Activated naive CD4-positive, alpha-beta T cell treated with anti-CD3 and anti-CD28 coated beads, Interleukin-2, amount 10 ng/mL, durations not matched to agents 7 days and 5 days (primary cell): ENCODE measurements at regions not wholly inside any gene's neighbourhood (a gene's known extent, or its start where the extent isn't known, plus 50 kb on each side); places are given as distances from the start of the nearest gene placed in this dataset.
"Not testable (repeated sequence)": the region's sequence is repeated elsewhere in the genome, so short reads cannot be mapped to it uniquely, and the experiment has no call there.

Source experiments
- CTCF ChIA-PET: fragments of 350-600 bp; sonication (Branson Sonifier 250); formaldehyde crosslinking; loops from one replicate; lab custom pipeline; 2021; ENCODE audit warnings: antibody characterized with exemption; lab: Charles Lee
- DNase-seq: peaks from one replicate; pipeline ENCODE4 v3.0.0-alpha.2; 2020
- H3K27ac Mint-ChIP-seq: one replicate; pipeline ENCODE4 v1.8.0; 2021; ENCODE audit warnings: mild to moderate bottlenecking, moderate library complexity, mixed read lengths
- H3K27me3 Mint-ChIP-seq: one replicate; pipeline ENCODE4 v1.8.0; 2021; ENCODE audit warnings: mild to moderate bottlenecking, mixed read lengths
- H3K36me3 Mint-ChIP-seq: one replicate; pipeline ENCODE4 v1.8.0; 2021; ENCODE audit warnings: mixed read lengths
- H3K4me1 Mint-ChIP-seq: one replicate; pipeline ENCODE4 v1.8.0; 2021; ENCODE audit warnings: mixed read lengths
- H3K4me3 Mint-ChIP-seq: one replicate; pipeline ENCODE4 v1.8.0; 2021; ENCODE audit warnings: mild to moderate bottlenecking, moderate library complexity, mixed read lengths
- H3K9me3 Mint-ChIP-seq: one replicate; pipeline ENCODE4 v1.8.0; 2021; ENCODE audit warnings: mixed read lengths

DNA sequence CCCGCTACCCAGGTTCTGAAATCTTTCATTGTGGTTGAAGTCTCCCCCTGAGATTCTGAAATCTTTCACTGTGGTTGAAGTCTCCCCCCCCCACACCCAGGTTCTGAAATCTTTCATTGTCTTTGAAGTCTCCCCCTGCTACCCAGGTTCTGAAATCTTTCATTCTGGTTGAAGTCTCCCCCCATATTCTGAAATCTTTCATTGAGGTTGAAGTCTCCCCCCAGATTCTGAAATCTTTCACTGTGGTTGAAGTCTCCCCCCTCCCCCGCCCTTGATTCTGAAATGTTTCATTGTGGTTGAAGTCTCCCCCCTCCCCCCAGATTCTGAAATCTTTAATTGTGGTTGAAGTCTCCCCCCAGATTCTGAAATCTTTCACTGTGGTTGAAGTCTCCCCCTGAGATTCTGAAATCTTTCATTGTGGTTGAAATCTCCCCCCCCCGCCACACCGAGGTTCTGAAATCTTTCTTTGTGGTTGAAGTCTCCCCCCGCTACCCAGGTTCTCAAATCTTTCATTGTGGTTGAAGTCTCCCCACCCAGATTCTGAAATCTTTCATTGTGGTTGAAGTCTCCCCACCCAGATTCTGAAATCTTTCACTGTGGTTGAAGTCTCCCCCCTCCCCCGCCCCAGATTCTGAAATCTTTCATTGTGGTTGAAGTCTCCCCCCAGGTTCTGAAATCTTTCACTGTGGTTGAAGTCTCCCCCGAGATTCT is 915.2 kb downstream of the BRD1 start:
- H3K27me3 Mint-ChIP-seq, H3K27ac Mint-ChIP-seq, CTCF ChIA-PET, H3K4me1 Mint-ChIP-seq, H3K36me3 Mint-ChIP-seq, DNase-seq, H3K4me3 Mint-ChIP-seq: not testable (repeated sequence)
- peaks cover 16% of the 10 kb centered on the region for H3K9me3 Mint-ChIP-seq

DNA sequence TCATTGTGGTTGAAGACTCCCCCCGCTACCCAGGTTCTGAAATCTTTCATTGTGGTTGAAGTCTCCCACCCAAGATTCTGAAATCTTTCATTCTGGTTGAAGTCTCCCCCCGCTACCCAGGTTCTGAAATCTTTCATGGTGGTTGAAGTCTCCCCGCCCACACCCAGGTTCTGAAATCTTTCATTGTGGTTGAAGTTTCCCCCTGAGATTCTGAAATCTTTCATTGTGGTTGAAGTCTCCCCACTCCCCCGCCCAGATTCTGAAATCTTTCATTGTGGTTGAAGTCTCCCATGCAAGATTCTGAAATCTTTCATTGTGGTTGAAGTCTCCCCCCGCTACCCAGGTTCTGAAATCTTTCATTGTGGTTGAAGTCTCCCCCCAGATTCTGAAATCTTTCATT is 916.0 kb downstream of the BRD1 start:
- DNase-seq, H3K27me3 Mint-ChIP-seq, H3K4me3 Mint-ChIP-seq, H3K4me1 Mint-ChIP-seq, H3K36me3 Mint-ChIP-seq, CTCF ChIA-PET, H3K27ac Mint-ChIP-seq: not testable (repeated sequence)
- H3K9me3 Mint-ChIP-seq: peaks cover 10% of the 10 kb centered on the region

DNA sequence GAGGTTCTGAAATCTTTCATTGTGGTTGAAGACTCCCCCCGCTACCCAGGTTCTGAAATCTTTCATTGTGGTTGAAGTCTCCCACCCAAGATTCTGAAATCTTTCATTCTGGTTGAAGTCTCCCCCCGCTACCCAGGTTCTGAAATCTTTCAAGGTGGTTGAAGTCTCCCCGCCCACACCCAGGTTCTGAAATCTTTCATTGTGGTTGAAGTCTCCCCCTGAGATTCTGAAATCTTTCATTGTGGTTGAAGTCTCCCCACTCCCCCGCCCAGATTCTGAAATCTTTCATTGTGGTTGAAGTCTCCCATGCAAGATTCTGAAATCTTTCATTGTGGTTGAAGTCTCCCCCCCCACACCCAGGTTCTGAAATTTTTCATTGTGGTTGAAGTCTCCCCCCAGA is 916.6 kb downstream of the BRD1 start:
- H3K9me3 Mint-ChIP-seq, H3K4me3 Mint-ChIP-seq, H3K27me3 Mint-ChIP-seq, H3K4me1 Mint-ChIP-seq, H3K27ac Mint-ChIP-seq, H3K36me3 Mint-ChIP-seq, CTCF ChIA-PET, DNase-seq: not testable (repeated sequence)

DNA sequence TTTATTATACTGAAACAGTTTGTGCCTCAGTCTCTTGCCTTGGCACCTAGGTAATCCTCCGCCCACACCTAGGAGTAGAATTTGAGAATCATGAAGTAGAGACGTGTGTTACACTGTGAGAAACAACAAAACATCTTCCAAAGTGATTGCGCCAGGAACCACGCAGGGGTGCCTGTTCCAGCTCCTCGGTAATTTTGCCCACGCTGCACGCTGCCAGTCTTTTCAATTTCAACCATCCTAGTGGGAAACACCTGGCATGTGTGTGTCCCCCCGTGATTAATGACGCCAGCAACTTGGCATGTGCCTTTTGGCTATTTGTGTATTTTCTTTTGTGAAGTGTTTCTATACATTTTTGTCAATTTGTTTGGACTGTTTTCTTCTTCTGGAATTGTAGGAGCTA is 919.1 kb downstream of the BRD1 start:
- Mint-ChIP-seq H3K27me3 (no peaks in the 10 kb centered on the region), H3K4me3 (no peak overlapping the region), H3K27ac (no peak overlapping the region), H3K4me1 (peaks cover 2% of the 10 kb centered on the region), H3K36me3 (no peaks in the 10 kb centered on the region), H3K9me3 (peaks cover 3% of the 10 kb centered on the region)
- CTCF ChIA-PET: no interaction called here
- no peak for DNase-seq

DNA sequence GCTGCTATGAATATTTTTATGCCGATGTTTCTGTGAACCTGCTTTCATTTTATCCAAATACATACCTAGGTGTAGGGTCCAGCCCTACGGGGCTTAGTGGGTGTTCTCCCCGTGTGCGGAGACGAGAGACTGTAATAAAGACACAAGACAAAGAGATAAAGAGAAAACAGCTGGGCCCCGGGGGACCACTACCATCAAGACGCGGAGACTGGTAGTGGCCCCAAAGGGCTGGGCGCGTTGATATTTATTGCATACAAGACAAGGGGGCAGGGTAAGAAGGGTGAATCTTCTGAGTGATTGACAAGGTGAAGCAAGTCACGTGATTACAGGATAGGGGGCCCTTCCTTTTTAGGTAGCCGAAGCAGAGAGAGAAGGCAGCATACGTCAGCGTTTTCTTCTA is 920.1 kb downstream of the BRD1 start:
- no peak overlapping the region for H3K27ac Mint-ChIP-seq
- H3K27me3 Mint-ChIP-seq: no peaks in the 10 kb centered on the region
- CTCF ChIA-PET: no interaction called here

DNA sequence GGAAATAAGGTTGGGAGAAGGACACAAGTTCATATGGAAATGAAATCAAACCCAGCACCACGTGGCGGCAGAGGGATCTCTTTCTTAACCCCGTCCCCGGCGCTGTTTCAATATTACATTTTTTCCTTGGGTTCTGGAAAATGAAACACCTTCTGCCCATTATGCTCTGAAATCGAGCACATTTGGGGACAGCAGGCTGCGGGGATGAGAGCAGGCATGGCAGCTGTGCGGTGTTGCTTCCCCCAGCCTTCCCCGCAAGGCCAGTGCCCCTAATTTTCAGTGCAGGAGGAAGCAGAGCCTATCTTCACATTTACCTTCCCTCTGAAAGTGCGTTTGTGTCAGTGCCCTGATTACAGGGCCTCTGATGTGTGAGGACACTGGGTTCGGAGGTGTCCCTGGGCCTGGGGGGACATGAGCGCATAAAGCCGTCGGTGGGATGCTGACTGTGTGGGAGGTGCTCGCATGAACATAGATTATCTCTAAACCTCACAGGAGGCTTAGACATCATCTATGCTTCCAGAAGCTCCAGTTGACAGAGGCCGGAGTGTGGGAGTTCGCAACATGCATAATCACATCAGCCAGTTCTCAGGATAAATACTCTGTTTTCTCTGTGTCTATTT is 921.3 kb downstream of the BRD1 start:
- no peaks in the 10 kb centered on the region for H3K36me3 Mint-ChIP-seq
- CTCF ChIA-PET: no interaction called here
- peak; percentile 1 for DNase-seq
- no peaks in the 10 kb centered on the region for H3K4me1 Mint-ChIP-seq
- H3K4me3 Mint-ChIP-seq: no peak overlapping the region
- H3K9me3 Mint-ChIP-seq: no peaks in the 10 kb centered on the region
- no peak overlapping the region for H3K27ac Mint-ChIP-seq
- H3K27me3 Mint-ChIP-seq: no peaks in the 10 kb centered on the region

More for the DNA sequence above, 920.1 kb downstream of the BRD1 start:
- peak; percentile 7 for DNase-seq
- Mint-ChIP-seq H3K9me3 (no peaks in the 10 kb centered on the region), H3K36me3 (no peaks in the 10 kb centered on the region), H3K4me1 (no peaks in the 10 kb centered on the region), H3K4me3 (no peak overlapping the region)

DNA sequence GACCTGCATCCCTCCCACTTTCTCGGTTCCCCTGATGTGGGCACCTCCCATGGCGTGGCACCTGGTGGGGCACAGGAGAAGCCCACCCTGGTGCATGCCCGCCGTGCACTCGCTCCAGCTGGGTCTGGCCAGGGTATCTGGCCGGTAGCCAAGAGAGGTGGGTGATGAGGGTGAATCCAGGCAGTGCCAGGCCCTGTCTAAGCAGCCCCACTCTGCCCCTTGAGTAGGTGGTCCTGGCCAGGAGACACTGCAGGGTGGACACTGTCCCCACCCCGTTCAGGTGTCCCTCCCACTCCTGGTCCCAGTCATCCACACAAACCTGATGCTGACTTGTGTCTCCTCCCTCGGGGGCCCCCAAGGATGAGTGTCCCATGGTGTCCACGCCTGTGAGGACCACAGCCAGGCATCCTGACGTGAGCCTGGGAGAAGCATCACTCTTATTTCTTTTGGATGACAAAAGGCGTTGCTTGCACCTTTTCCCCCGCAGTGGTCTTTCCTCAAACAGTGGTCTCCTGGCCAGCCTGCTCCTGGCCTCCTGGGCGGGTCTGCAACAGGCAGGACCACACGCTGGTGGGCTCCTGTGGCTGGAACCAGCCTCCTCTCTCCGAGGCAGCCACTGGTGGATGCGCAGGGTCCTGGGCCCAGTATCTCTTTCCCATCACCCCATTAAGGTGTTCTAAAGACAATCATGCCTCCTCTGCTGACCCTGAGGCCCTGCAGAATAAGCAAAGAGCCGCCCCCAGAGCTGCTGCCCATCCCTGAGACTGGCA is 922.3 kb downstream of the BRD1 start:
- Mint-ChIP-seq H3K9me3 (no peaks in the 10 kb centered on the region), H3K36me3 (no peaks in the 10 kb centered on the region), H3K4me3 (no peak overlapping the region), H3K27me3 (no peaks in the 10 kb centered on the region), H3K27ac (no peak overlapping the region), H3K4me1 (no peaks in the 10 kb centered on the region)
- CTCF ChIA-PET: no interaction called here
- peak; percentile 14 for DNase-seq

DNA sequence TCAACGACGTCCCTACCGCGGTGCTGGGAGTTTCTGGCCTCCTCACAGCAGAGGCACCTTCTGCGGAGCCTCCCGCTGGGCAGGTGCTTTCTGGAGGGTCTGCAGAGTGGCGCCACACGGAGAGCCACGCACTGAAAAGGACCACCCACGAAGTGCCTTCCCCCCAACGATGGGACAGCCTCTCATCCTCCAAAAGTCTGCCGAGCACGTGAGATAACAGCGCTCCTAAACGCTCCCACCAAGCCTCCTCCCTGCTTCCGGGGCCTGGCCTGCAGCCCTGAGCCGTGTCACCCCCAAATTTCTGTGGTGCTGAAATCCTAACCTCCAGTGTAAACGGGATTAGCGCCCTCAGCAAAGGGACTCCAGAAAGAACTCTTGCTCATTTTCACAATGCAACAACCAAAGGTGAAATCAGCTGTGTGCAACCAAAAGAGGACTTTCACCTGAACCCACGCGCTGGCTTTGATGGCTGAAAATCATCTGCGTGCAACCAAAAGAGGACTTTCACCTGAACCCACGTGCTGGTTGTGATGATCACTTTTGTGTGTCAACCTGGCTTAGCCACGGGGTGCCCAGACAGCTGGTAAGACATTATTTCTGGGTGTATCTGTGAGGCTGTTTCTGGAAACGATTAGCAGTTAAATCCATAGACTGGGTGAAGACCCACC is 924.6 kb downstream of the BRD1 start:
- Mint-ChIP-seq H3K36me3 (no peaks in the 10 kb centered on the region), H3K9me3 (no peaks in the 10 kb centered on the region), H3K4me3 (no peak overlapping the region), H3K27me3 (no peaks in the 10 kb centered on the region), H3K27ac (no peak overlapping the region), H3K4me1 (no peaks in the 10 kb centered on the region)
- no peak for DNase-seq
- CTCF ChIA-PET: no interaction called here

DNA sequence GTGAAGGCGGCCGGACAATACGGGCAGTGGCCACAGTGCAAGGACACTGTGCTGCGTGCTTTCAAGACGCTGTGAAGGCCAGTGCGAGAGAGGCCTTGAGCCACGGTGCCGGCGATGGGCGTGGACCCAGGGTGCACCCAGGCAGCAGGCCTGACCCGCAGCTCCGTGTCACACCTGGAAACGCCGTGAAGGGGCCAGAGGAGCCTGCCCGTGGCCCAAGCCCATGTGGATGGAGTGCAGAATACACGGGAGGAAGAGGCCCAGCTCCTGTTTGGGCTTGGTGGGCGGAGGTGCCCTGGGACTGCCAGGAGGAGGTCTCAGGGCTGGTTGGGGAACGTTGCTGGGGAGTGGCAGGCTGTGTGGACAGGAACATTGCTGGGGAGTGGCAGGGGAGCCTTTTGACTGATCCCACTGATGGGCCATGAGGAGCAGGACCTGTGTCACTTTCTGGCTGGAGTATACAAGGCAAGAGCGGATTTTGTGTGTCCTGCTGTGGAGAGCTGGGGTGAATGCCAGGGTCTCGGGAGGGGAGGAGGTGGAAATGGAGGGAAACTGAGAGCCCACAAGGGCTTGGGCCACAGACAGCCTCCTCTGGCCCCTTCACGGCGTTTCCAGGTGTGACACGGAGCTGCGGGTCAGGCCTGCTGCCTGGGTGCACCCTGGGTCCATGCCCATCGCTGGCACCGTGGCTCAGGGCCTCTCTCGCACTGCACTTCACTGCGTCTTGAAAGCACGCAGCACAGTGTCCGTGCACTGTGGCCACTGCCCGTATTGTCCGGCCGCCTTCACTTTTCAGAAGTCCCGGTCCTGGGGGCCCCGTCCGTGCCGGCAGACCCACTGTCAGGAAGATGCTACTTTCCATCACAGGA is 925.4 kb downstream of the BRD1 start:
- H3K27ac Mint-ChIP-seq: no peak overlapping the region
- no peaks in the 10 kb centered on the region for H3K9me3 Mint-ChIP-seq
- CTCF ChIA-PET: no interaction called here
- no peaks in the 10 kb centered on the region for H3K27me3 Mint-ChIP-seq
- H3K36me3 Mint-ChIP-seq: no peaks in the 10 kb centered on the region
- no peaks in the 10 kb centered on the region for H3K4me1 Mint-ChIP-seq
- DNase-seq: no peak
- no peak overlapping the region for H3K4me3 Mint-ChIP-seq

DNA sequence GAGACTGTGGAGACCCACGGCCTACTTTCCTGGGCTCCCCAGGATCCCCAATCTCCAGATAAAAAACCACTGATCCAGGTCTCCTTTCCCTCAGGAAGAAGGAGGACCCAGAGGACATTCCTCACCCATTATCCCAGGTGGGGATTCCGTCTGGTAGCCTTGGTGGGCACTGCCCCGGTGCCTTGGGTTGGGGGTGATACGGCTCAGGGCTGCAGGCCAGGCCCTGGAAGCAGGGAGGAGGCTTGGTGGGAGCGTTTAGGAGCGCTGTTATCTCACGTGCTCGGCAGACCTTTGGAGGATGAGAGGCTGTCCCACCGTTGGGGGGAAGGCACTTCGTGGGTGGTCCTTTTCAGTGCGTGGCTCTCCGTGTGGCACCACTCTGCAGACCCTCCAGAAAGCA is 926.3 kb downstream of the BRD1 start:
- Mint-ChIP-seq H3K4me1 (no peaks in the 10 kb centered on the region), H3K27ac (no peak overlapping the region), H3K4me3 (no peak overlapping the region), H3K27me3 (no peaks in the 10 kb centered on the region), H3K36me3 (no peaks in the 10 kb centered on the region), H3K9me3 (no peaks in the 10 kb centered on the region)
- DNase-seq: no peak
- CTCF ChIA-PET: interaction anchor here (0.6 kb wide), 2 partner anchors 73 to 404 kb away, joined by 3 read pairs; no protein-coding TSS in a partner anchor

DNA sequence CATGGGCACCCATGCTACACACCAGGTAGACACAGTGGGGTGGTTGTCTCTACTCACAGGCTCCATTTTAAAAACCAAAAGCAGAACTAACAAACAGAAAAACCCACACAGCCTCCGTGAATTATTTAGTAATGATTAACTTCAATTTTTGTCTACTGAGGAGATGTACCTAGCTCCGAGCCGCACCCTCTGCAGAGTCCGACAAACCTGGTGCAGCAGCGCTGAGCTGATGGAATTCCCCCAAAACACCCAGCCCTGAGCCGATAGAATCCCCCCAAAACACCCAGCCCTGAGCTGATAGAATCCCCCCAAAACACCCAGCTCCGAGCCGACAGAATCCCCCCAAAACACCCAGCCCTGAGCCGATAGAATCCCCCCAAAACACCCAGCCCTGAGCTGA is 927.0 kb downstream of the BRD1 start:
- CTCF ChIA-PET: interaction anchor here (0.6 kb wide), 2 partner anchors 73 to 405 kb away, joined by 3 read pairs; no protein-coding TSS in a partner anchor
- no peaks in the 10 kb centered on the region for H3K27me3 Mint-ChIP-seq
- no peak overlapping the region for H3K4me3 Mint-ChIP-seq
- H3K27ac Mint-ChIP-seq: no peak overlapping the region
- no peak for DNase-seq
- no peaks in the 10 kb centered on the region for H3K9me3 Mint-ChIP-seq
- no peaks in the 10 kb centered on the region for H3K4me1 Mint-ChIP-seq
- no peaks in the 10 kb centered on the region for H3K36me3 Mint-ChIP-seq

DNA sequence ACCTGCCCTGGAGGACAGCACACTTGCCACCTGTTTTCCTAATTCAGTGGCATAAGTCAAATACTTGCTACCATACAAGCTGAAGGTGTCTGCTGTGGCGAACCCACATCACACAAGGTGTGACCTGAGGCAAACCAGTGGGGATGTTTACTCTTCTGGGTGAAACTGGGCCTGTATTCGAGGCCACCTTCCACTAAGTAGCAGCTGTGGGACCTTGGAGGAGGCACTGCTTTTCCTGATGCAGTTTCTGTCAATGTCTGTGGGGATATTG is 927.4 kb downstream of the BRD1 start:
- H3K4me1 Mint-ChIP-seq: no peaks in the 10 kb centered on the region
- no peak for DNase-seq
- no peak overlapping the region for H3K27ac Mint-ChIP-seq
- CTCF ChIA-PET: no interaction called here
- H3K36me3 Mint-ChIP-seq: no peaks in the 10 kb centered on the region
- no peak overlapping the region for H3K4me3 Mint-ChIP-seq
- no peaks in the 10 kb centered on the region for H3K27me3 Mint-ChIP-seq
- H3K9me3 Mint-ChIP-seq: no peaks in the 10 kb centered on the region

DNA sequence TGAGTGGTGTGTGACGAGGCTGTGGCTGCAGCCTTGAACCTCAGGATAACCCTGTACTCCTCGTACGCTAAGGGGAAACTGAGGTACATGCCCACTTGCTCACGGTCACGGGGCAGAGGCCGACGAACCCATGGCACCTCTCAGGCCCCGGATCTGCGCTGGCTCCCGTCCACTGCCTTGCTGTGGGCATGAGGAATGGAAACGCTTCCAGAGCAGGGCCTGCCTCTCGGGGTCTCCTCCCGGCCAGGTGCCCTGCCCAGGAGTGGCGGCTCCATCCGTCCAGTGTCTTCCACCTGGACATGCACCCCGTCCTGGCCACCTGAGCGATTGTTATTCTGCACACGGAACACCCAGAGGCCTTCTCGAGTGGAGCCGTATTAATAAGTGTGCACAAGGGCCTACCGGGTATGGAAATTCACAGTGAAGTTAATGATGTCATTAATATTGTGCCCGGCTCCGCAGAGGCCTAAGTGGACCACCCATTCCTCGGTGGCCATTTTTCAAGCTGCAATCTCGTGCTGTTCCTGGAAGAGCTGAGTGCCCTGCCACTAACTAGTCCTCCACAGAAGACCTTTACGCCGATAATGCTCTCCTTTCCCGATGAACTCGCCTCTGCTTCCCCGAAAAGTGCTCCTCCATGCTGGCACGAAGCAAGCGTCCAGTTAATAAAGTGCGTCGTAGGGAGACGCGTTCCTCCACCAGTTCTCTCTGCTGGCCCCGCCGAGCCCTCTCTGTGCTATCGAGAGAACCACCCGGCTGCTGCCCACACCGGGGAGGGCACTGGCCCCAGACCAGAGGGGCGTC is 927.9 kb downstream of the BRD1 start:
- Mint-ChIP-seq H3K27ac (no peak overlapping the region), H3K9me3 (no peaks in the 10 kb centered on the region), H3K36me3 (no peaks in the 10 kb centered on the region), H3K4me3 (no peak overlapping the region), H3K4me1 (no peaks in the 10 kb centered on the region), H3K27me3 (no peaks in the 10 kb centered on the region)
- CTCF ChIA-PET: no interaction called here
- peak; percentile 19 for DNase-seq
